ENCODE measurements at regions not wholly inside any gene's neighbourhood (a gene's known extent, or its start where the extent isn't known, plus 50 kb on each side); places are given as distances from the start of the nearest gene placed in this dataset.

DNA sequence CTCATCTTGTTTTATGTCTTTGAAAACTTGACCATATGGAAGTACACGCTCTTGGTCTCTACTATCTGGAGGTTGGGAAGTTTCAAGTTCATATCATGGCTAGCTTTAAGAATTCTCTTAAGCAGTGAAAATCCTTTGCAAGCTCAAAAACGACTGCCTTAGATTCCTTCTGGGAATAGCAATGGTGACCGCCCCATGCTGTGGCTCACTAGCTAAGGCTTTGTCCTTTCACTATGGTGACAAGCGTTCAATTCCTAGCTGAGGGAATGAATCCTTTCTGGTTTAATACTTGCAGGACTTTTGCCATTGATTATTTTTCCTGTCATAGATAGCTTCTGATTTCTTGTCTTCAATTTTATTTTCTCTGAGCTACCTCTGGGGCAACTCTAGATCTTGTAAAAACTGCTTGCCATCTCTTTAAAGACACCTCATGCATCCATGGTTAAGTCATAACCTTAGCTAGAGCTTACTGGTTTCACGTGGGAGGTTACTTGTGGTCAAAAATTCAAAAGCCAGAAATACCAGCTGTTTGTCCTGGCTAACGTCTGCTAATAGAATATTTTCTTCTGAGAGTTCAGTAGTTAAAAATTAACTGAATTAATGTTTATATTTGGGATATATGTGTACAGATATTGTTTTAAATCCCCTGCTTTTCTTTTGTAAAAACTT is 673.4 kb upstream of the CBLB start:
- ChIA-PET POLR2A (no interaction called here), CTCF (no interaction called here)
- no peak for TF ChIP-seq FOXM1 (IDR thresholded peaks at IDR 0.05; ENCODE audit: low read depth)
- TF ChIP-seq RCOR1 (IDR thresholded peaks at IDR 0.05; ENCODE audit: low read length): no peak
- TF ChIP-seq TEAD4 (IDR thresholded peaks at IDR 0.05; ENCODE audit: borderline replicate concordance, insufficient read depth): no peak
- no peak for TF ChIP-seq GATA2 (CRISPR knock-in tag; IDR thresholded peaks at IDR 0.05)
- no peak for TF ChIP-seq CHD2 (IDR thresholded peaks at IDR 0.05; ENCODE audit: low read length, partially characterized antibody)
- no peak for TF ChIP-seq EZH2phosphoT487 (IDR thresholded peaks at IDR 0.05; ENCODE audit: borderline replicate concordance, low read depth)
- TF ChIP-seq RAD21 (IDR thresholded peaks at IDR 0.05; ENCODE audit: low read length): no peak
- no peak for TF ChIP-seq MEF2A (IDR thresholded peaks at IDR 0.05; ENCODE audit: borderline replicate concordance, low read depth)
- no peak for TF ChIP-seq MXI1 (IDR thresholded peaks at IDR 0.05; ENCODE audit: low read depth, low read length)
- TF ChIP-seq NFIC (IDR thresholded peaks at IDR 0.05; ENCODE audit: borderline replicate concordance): no peak
- TF ChIP-seq, protein P1, sequence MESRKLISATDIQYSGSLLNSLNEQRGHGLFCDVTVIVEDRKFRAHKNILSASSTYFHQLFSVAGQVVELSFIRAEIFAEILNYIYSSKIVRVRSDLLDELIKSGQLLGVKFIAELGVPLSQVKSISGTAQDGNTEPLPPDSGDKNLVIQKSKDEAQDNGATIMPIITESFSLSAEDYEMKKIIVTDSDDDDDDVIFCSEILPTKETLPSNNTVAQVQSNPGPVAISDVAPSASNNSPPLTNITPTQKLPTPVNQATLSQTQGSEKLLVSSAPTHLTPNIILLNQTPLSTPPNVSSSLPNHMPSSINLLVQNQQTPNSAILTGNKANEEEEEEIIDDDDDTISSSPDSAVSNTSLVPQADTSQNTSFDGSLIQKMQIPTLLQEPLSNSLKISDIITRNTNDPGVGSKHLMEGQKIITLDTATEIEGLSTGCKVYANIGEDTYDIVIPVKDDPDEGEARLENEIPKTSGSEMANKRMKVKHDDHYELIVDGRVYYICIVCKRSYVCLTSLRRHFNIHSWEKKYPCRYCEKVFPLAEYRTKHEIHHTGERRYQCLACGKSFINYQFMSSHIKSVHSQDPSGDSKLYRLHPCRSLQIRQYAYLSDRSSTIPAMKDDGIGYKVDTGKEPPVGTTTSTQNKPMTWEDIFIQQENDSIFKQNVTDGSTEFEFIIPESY (IDR thresholded peaks at IDR 0.05; ENCODE audit: borderline replicate concordance, low read depth): no peak
- H3K36me3 ChIP-seq (replicated peaks in 1 of 2; ENCODE audit: control insufficient read depth in 1 of 2, insufficient read depth in 2 of 2, low read length in 1 of 2): no peaks in the 10 kb centered on the region
- 0 out of 2 replicates have a peak, but pooled peaks cover 3% of the 10 kb centered on the region for H3K9me2 ChIP-seq
- H2AFZ ChIP-seq (ENCODE audit: low read depth): no peak overlapping the region
- H4K20me1 ChIP-seq (ENCODE audit: insufficient read depth): no peaks in the 10 kb centered on the region
- H3K4me1 ChIP-seq (ENCODE audit: control insufficient read depth in 1 of 2, insufficient read depth in 2 of 2, low read depth in 1 of 2, low read length in 1 of 2): no peaks in the 10 kb centered on the region
- H3K9ac ChIP-seq: no peak overlapping the region
- no peak for DNase-seq
- H3K4me2 ChIP-seq: no peak overlapping the region
- no peaks in the 10 kb centered on the region for H3K9me3 ChIP-seq
- H3F3A ChIP-seq (replicated peaks; ENCODE audit: insufficient read depth): no peaks in the 10 kb centered on the region
- no peak overlapping the region for H3K4me3 ChIP-seq (ENCODE audit: low read depth in 2 of 2, low read length in 1 of 2)
- H3K27ac ChIP-seq (ENCODE audit: low read depth in 2 of 2, low read length in 1 of 2): no peak overlapping the region
- H3K79me2 ChIP-seq (ENCODE audit: insufficient read depth): no peaks in the 10 kb centered on the region
- WGBS (ENCODE audit: low lambda C conversion rate): 69% methylated on average over 6 of the region's 6 CpGs
- H3K27me3 ChIP-seq (ENCODE audit: insufficient read depth): no peaks in the 10 kb centered on the region

GRCh38 chr3:106552351-106553043 is 683.7 kb upstream of the CBLB start:
- Histone ChIP-seq H3K4me3 (ENCODE audit: low read depth in 2 of 2, low read length in 1 of 2) (no peak overlapping the region), H3K4me1 (ENCODE audit: control insufficient read depth in 1 of 2, insufficient read depth in 2 of 2, low read depth in 1 of 2, low read length in 1 of 2) (no peaks in the 10 kb centered on the region), H3F3A (replicated peaks; ENCODE audit: insufficient read depth) (no peaks in the 10 kb centered on the region), H3K9me3 (no peaks in the 10 kb centered on the region), H3K36me3 (replicated peaks in 1 of 2; ENCODE audit: control insufficient read depth in 1 of 2, insufficient read depth in 2 of 2, low read length in 1 of 2) (no peaks in the 10 kb centered on the region), H3K9ac (no peak overlapping the region), H3K9me2 (no peaks in the 10 kb centered on the region), H4K20me1 (ENCODE audit: insufficient read depth) (no peaks in the 10 kb centered on the region), H3K27me3 (ENCODE audit: insufficient read depth) (no peaks in the 10 kb centered on the region), H3K4me2 (no peak overlapping the region), H2AFZ (ENCODE audit: low read depth) (no peak overlapping the region), H3K79me2 (ENCODE audit: insufficient read depth) (no peaks in the 10 kb centered on the region), H3K27ac (ENCODE audit: low read depth in 2 of 2, low read length in 1 of 2) (no peak overlapping the region)
- ChIA-PET CTCF (no interaction called here), POLR2A (no interaction called here)
- WGBS (ENCODE audit: low lambda C conversion rate): 93% methylated on average over 4 of the region's 4 CpGs
- no peak for DNase-seq
- TF ChIP-seq, protein P2, sequence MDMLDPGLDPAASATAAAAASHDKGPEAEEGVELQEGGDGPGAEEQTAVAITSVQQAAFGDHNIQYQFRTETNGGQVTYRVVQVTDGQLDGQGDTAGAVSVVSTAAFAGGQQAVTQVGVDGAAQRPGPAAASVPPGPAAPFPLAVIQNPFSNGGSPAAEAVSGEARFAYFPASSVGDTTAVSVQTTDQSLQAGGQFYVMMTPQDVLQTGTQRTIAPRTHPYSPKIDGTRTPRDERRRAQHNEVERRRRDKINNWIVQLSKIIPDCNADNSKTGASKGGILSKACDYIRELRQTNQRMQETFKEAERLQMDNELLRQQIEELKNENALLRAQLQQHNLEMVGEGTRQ (IDR thresholded peaks at IDR 0.05; ENCODE audit: borderline replicate concordance, low read depth, low read length): no peak
- TF ChIP-seq IRF3 (IDR thresholded peaks at IDR 0.05; ENCODE audit: low read depth, low read length) (no peak), NFIC (IDR thresholded peaks at IDR 0.05; ENCODE audit: borderline replicate concordance) (no peak), TCF12 (IDR thresholded peaks at IDR 0.05) (no peak), ELF1 (IDR thresholded peaks at IDR 0.05) (no peak), TAF1 (IDR thresholded peaks at IDR 0.05; ENCODE audit: borderline replicate concordance, low read depth, low read length) (no peak), MEF2A (IDR thresholded peaks at IDR 0.05; ENCODE audit: borderline replicate concordance, low read depth) (no peak), RCOR1 (IDR thresholded peaks at IDR 0.05; ENCODE audit: low read length) (no peak), EP300 (IDR thresholded peaks at IDR 0.05; ENCODE audit: borderline replicate concordance in 1 of 2, low read depth in 1 of 2, low read length in 1 of 2) (no peak), FOXJ3 (CRISPR knock-in tag; IDR thresholded peaks at IDR 0.05) (no peak), RFX5 (IDR thresholded peaks at IDR 0.05; ENCODE audit: low read length) (no peak), MXI1 (IDR thresholded peaks at IDR 0.05; ENCODE audit: low read depth, low read length) (no peak), POLR2AphosphoS5 (IDR thresholded peaks at IDR 0.05; ENCODE audit: low read depth, low read length) (no peak), TEAD4 (IDR thresholded peaks at IDR 0.05; ENCODE audit: borderline replicate concordance, insufficient read depth) (no peak), GATA2 (CRISPR knock-in tag; IDR thresholded peaks at IDR 0.05) (no peak)
- TF ChIP-seq, protein P1 (IDR thresholded peaks at IDR 0.05; ENCODE audit: borderline replicate concordance, low read depth): no peak

Measured in SK-N-SH (cell line).